ENCODE measurements at regions not wholly inside any gene's neighbourhood (a gene's known extent, or its start where the extent isn't known, plus 50 kb on each side); places are given as distances from the start of the nearest gene placed in this dataset.

- H3K4me1 ChIP-seq (ENCODE audit: low read length) = no peaks in the 10 kb centered on the region
- no peaks in the 10 kb centered on the region for H3F3A ChIP-seq (ENCODE audit: insufficient read depth, low read length)
- H3K79me2 ChIP-seq (ENCODE audit: low read length) = no peaks in the 10 kb centered on the region
- no peaks in the 10 kb centered on the region for H3K9me3 ChIP-seq (replicated peaks; ENCODE audit: insufficient read depth, low read length)
- H3K9me2 ChIP-seq (replicated peaks; ENCODE audit: insufficient read depth, low read length) = no peaks in the 10 kb centered on the region
- no peaks in the 10 kb centered on the region for H3K36me3 ChIP-seq (replicated peaks; ENCODE audit: insufficient read depth, low read length)
- TF ChIP-seq EZH2 (optimal IDR thresholded peaks at IDR 0.05; ENCODE audit: low read depth, low read length) (no peak), EZH2phosphoT487 (IDR thresholded peaks at IDR 0.05; ENCODE audit: low read length) (no peak)
- TF ChIP-seq, protein P1, sequence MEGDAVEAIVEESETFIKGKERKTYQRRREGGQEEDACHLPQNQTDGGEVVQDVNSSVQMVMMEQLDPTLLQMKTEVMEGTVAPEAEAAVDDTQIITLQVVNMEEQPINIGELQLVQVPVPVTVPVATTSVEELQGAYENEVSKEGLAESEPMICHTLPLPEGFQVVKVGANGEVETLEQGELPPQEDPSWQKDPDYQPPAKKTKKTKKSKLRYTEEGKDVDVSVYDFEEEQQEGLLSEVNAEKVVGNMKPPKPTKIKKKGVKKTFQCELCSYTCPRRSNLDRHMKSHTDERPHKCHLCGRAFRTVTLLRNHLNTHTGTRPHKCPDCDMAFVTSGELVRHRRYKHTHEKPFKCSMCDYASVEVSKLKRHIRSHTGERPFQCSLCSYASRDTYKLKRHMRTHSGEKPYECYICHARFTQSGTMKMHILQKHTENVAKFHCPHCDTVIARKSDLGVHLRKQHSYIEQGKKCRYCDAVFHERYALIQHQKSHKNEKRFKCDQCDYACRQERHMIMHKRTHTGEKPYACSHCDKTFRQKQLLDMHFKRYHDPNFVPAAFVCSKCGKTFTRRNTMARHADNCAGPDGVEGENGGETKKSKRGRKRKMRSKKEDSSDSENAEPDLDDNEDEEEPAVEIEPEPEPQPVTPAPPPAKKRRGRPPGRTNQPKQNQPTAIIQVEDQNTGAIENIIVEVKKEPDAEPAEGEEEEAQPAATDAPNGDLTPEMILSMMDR (IDR thresholded peaks at IDR 0.05; ENCODE audit: low read length) = no peak
- H2AFZ ChIP-seq (ENCODE audit: low read length) = no peak overlapping the region
- no peak overlapping the region for H3K4me2 ChIP-seq (ENCODE audit: low read depth, low read length)
- H3K9ac ChIP-seq (ENCODE audit: low read length) = no peak overlapping the region
- no peak overlapping the region for H3K4me3 ChIP-seq (ENCODE audit: low read length)
- H4K20me1 ChIP-seq (ENCODE audit: insufficient read depth, low read length) = no peaks in the 10 kb centered on the region
- DNase-seq = no peak
- H3K27me3 ChIP-seq (replicated peaks; ENCODE audit: insufficient read depth, low read length) = no peaks in the 10 kb centered on the region
- H3K27ac ChIP-seq (ENCODE audit: low read length) = no peak overlapping the region
Measured at GRCh38 chr6:55089325-55089724, 85.0 kb upstream of the HCRTR2 start.

- Histone ChIP-seq H3K9ac (ENCODE audit: low read length) (no peak overlapping the region), H3K9me2 (replicated peaks; ENCODE audit: insufficient read depth, low read length) (no peaks in the 10 kb centered on the region), H3K4me1 (ENCODE audit: low read length) (no peaks in the 10 kb centered on the region), H3K79me2 (ENCODE audit: low read length) (no peaks in the 10 kb centered on the region), H3F3A (ENCODE audit: insufficient read depth, low read length) (no peaks in the 10 kb centered on the region), H3K27ac (ENCODE audit: low read length) (no peak overlapping the region), H3K4me3 (ENCODE audit: low read length) (no peak overlapping the region), H4K20me1 (ENCODE audit: insufficient read depth, low read length) (no peaks in the 10 kb centered on the region), H3K36me3 (replicated peaks; ENCODE audit: insufficient read depth, low read length) (no peaks in the 10 kb centered on the region), H3K4me2 (ENCODE audit: low read depth, low read length) (no peak overlapping the region), H3K9me3 (replicated peaks; ENCODE audit: insufficient read depth, low read length) (no peaks in the 10 kb centered on the region), H2AFZ (ENCODE audit: low read length) (no peak overlapping the region), H3K27me3 (replicated peaks; ENCODE audit: insufficient read depth, low read length) (no peaks in the 10 kb centered on the region)
- TF ChIP-seq EZH2phosphoT487 (IDR thresholded peaks at IDR 0.05; ENCODE audit: low read length) (no peak), EZH2 (optimal IDR thresholded peaks at IDR 0.05; ENCODE audit: low read depth, low read length) (no peak)
- TF ChIP-seq, protein P1 (IDR thresholded peaks at IDR 0.05; ENCODE audit: low read length) = no peak
- no peak for DNase-seq
Measured at GRCh38 chr6:55100686-55101085, 73.6 kb upstream of the HCRTR2 start.

- no peaks in the 10 kb centered on the region for H3K9me2 ChIP-seq (replicated peaks; ENCODE audit: insufficient read depth, low read length)
- TF ChIP-seq EZH2 (optimal IDR thresholded peaks at IDR 0.05; ENCODE audit: low read depth, low read length) = no peak
- TF ChIP-seq EZH2phosphoT487 (IDR thresholded peaks at IDR 0.05; ENCODE audit: low read length) = no peak
- TF ChIP-seq, protein P1 (IDR thresholded peaks at IDR 0.05; ENCODE audit: low read length) = no peak
- no peak overlapping the region for H3K4me2 ChIP-seq (ENCODE audit: low read depth, low read length)
- H3K36me3 ChIP-seq (replicated peaks; ENCODE audit: insufficient read depth, low read length) = no peaks in the 10 kb centered on the region
- no peaks in the 10 kb centered on the region for H3F3A ChIP-seq (ENCODE audit: insufficient read depth, low read length)
- H3K79me2 ChIP-seq (ENCODE audit: low read length) = no peaks in the 10 kb centered on the region
- no peak overlapping the region for H3K4me3 ChIP-seq (ENCODE audit: low read length)
- no peak overlapping the region for H2AFZ ChIP-seq (ENCODE audit: low read length)
- no peaks in the 10 kb centered on the region for H3K9me3 ChIP-seq (replicated peaks; ENCODE audit: insufficient read depth, low read length)
- H4K20me1 ChIP-seq (ENCODE audit: insufficient read depth, low read length) = no peaks in the 10 kb centered on the region
- H3K27ac ChIP-seq (ENCODE audit: low read length) = no peak overlapping the region
- no peaks in the 10 kb centered on the region for H3K27me3 ChIP-seq (replicated peaks; ENCODE audit: insufficient read depth, low read length)
- H3K4me1 ChIP-seq (ENCODE audit: low read length) = no peaks in the 10 kb centered on the region
- H3K9ac ChIP-seq (ENCODE audit: low read length) = no peak overlapping the region
- DNase-seq = no peak
Measured at GRCh38 chr6:55101157-55101556, 73.2 kb upstream of the HCRTR2 start.
